ENCODE measurements at regions not wholly inside any gene's neighbourhood (a gene's known extent, or its start where the extent isn't known, plus 50 kb on each side); places are given as distances from the start of the nearest gene placed in this dataset.

DNA sequence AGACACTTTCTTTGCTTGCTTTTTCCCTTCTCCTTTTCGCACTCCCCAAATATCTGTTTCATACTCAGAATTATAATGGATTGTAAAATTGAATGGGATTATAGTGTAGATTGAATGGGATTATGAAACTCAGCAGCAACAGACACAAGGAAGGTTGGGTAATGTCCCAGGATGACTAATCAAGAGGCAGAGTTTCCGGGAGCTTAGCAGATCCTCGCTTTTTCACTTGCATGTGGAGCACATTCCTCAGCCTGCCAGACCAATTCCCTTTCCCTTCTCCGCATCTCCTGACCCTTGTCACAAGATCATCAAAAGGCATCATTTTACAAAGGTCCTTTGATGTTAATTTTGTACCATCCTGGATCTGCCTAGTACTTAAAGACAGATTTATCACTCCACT, 55.1 kb upstream of the SLC1A1 start:
- Histone ChIP-seq H3K36me3 (ENCODE audit: insufficient read depth, low read length) (no peaks in the 10 kb centered on the region), H3K27me3 (ENCODE audit: insufficient read depth, low read length, poor library complexity, severe bottlenecking) (no peaks in the 10 kb centered on the region), H3K9me3 (ENCODE audit: low read length) (no peaks in the 10 kb centered on the region), H3K27ac (ENCODE audit: low read depth, low read length) (no peak overlapping the region), H3K4me1 (ENCODE audit: insufficient read depth, low read length) (no peaks in the 10 kb centered on the region), H3K4me3 (ENCODE audit: low read length) (no peak overlapping the region)
- Mint-ChIP-seq H3K4me1 (peaks cover 0 to 4% (median 0%) of the 10 kb centered on the region in 3 donors), H3K36me3 (no peaks in the 10 kb centered on the region), H3K4me3 (no peak overlapping the region), H3K27ac (no peak overlapping the region), H3K9me3 (peaks cover 0 to 6% (median 5%) of the 10 kb centered on the region in 5 donors), H3K27me3 (peaks cover 6 to 26% of the 10 kb centered on the region in 2 donors)
- POLR2A ChIA-PET = no interaction called here
- CTCF ChIA-PET = no interaction called here
- DNase-seq = no peak

DNA sequence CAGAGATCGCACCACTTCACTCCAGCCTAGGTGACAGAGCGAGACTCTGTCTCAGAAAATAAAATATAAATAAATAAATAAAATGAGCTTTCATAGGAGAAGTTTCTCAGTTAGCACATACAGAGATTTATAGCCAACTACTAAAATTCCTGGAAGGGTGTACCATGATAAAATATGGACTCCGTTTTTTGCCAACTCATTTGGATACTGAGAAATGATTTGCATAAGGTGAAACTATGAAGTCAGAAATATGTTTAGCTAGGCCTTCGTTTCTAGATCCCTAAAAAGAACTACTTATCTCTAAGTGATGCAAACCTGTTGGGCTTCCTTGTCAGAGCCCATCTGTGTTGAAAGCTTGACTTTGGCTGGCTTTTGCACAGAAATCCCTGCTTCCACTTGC, 56.9 kb upstream of the SLC1A1 start:
- Mint-ChIP-seq H3K9me3 (no peaks in the 10 kb centered on the region), H3K4me1 (peaks cover 0 to under 1% (median 0%) of the 10 kb centered on the region in 3 donors), H3K27ac (peak overlapping the region in 1 of 8 donors; percentile 51), H3K36me3 (no peaks in the 10 kb centered on the region), H3K27me3 (peaks cover 4 to 22% of the 10 kb centered on the region in 2 donors), H3K4me3 (no peak overlapping the region)
- DNase-seq = no peak
- no peak overlapping the region for H3K4me3 ChIP-seq (ENCODE audit: low read length)
- no peak overlapping the region for H3K27ac ChIP-seq (ENCODE audit: low read depth, low read length)
- no peaks in the 10 kb centered on the region for H3K9me3 ChIP-seq (ENCODE audit: low read length)
- H3K4me1 ChIP-seq (ENCODE audit: insufficient read depth, low read length) = no peaks in the 10 kb centered on the region
- ChIA-PET POLR2A (no interaction called here), CTCF (no interaction called here)
- no peaks in the 10 kb centered on the region for H3K27me3 ChIP-seq (ENCODE audit: insufficient read depth, low read length, poor library complexity, severe bottlenecking)
- no peaks in the 10 kb centered on the region for H3K36me3 ChIP-seq (ENCODE audit: insufficient read depth, low read length)

DNA sequence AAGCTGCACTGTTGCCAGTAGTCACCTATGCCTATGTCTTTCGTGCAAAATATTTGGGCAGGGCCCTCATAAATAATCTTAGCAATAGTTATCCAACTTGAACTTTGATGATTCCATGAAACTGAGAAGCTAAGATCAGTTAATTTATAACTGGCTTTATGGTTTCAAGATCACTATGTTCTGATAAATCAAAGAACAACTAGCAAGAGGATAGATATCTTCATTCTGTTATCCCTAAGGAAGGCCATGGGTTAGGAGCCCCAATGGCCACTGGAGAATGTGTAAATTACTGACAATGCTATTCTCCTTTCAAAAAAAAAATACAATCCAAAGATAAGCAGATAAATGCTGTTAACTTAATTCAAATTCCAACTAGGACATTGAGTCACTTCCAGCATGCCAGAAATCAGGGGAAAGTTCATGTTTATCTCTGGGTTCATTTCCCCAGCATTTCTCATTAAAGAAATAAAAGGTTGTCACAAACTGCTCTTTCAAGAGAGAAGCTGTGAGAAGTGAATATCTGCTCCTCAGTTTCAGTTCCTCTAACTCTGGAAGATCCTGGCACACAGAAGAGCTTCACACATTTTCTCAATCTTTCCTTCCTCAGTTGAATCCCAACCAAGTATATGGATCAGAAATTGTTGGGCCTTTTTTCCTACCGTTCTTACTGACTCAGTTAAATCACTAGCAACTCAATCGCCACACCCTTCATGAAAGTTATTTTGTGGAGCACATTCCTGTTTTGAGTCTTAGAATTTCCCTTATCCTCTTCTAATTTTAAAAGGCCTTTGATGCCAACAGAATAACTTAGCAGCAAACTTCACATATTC, 59.6 kb upstream of the SLC1A1 start:
- Histone ChIP-seq H3K9me3 (ENCODE audit: low read length) (no peaks in the 10 kb centered on the region), H3K27me3 (ENCODE audit: insufficient read depth, low read length, poor library complexity, severe bottlenecking) (no peaks in the 10 kb centered on the region), H3K4me1 (ENCODE audit: insufficient read depth, low read length) (no peaks in the 10 kb centered on the region), H3K4me3 (ENCODE audit: low read length) (no peak overlapping the region), H3K27ac (ENCODE audit: low read depth, low read length) (no peak overlapping the region), H3K36me3 (ENCODE audit: insufficient read depth, low read length) (no peaks in the 10 kb centered on the region)
- Mint-ChIP-seq H3K4me1 (no peaks in the 10 kb centered on the region), H3K27ac (no peak overlapping the region), H3K9me3 (no peaks in the 10 kb centered on the region), H3K4me3 (no peak overlapping the region), H3K27me3 (peaks cover 4 to 16% of the 10 kb centered on the region in 2 donors), H3K36me3 (no peaks in the 10 kb centered on the region)
- no peak for DNase-seq
- POLR2A ChIA-PET = no interaction called here
- CTCF ChIA-PET = interaction anchor here (0.8 to 1.4 kb wide), 2 partner anchors 43 to 209 kb away, joined by 3 read pairs; no protein-coding TSS in a partner anchor

DNA sequence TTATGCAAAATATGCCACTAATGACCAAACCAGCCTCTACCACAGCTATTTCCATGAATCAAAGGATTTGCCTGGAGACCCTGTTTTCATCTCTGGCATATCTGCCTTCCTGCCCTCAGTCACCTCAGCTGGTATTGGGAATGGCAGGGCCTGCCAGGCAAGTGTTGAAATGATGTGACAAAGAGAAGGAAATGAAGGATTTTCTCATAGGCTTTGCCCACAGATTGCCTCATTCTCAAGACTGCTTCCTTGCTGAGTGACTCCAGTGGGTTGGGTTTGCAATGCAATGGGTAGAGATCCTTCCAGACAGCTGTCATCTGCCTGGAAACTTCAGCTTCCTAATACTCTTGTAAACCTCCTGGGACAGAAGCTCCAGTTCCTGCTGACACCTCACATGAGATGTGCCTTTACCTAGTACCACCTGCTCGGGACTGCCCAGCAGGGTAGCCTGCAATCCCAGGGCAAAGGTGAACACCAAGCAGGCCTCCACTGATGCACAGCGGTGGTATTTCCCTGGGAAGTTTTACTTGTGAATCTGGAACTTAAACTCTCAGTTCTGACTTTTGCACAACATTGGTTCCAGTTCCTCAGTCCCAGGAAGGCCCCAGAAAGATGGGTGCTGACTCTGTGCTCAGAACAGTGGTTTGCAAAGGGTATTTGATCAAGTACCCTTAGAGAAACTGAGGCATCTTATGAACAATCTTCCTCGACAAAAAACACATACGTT, 64.8 kb upstream of the SLC1A1 start:
- POLR2A ChIA-PET = no interaction called here
- no peak for DNase-seq

GRCh38 chr9:4424891-4425290, 65.4 kb upstream of the SLC1A1 start:
- H3K4me1 Mint-ChIP-seq = peaks cover 9 to 15% (median 13%) of the 10 kb centered on the region in 3 donors
- H3K4me3 ChIP-seq (ENCODE audit: low read length) = no peak overlapping the region
- peak overlapping the region in 1 of 8 donors; percentile 11 for H3K27ac Mint-ChIP-seq
- peaks cover 5% of the 10 kb centered on the region for H3K4me1 ChIP-seq (ENCODE audit: insufficient read depth, low read length)
- H3K27me3 Mint-ChIP-seq = peaks cover 1 to 16% of the 10 kb centered on the region in 2 donors
- ChIA-PET POLR2A (no interaction called here), CTCF (no interaction called here)
- H3K27me3 ChIP-seq (ENCODE audit: insufficient read depth, low read length, poor library complexity, severe bottlenecking) = no peaks in the 10 kb centered on the region
- no peaks in the 10 kb centered on the region for H3K36me3 Mint-ChIP-seq
- no peak overlapping the region for H3K27ac ChIP-seq (ENCODE audit: low read depth, low read length)
- no peaks in the 10 kb centered on the region for H3K9me3 Mint-ChIP-seq
- H3K4me3 Mint-ChIP-seq = no peak overlapping the region
- H3K9me3 ChIP-seq (ENCODE audit: low read length) = no peaks in the 10 kb centered on the region
- no peak for DNase-seq
- H3K36me3 ChIP-seq (ENCODE audit: insufficient read depth, low read length) = no peaks in the 10 kb centered on the region

More for the DNA sequence above, 64.8 kb upstream of the SLC1A1 start:
- peaks cover 9 to 15% (median 13%) of the 10 kb centered on the region in 3 donors for H3K4me1 Mint-ChIP-seq
- H3K4me3 ChIP-seq (ENCODE audit: low read length) = no peak overlapping the region
- peaks cover 1 to 16% of the 10 kb centered on the region in 2 donors for H3K27me3 Mint-ChIP-seq
- no peaks in the 10 kb centered on the region for H3K27me3 ChIP-seq (ENCODE audit: insufficient read depth, low read length, poor library complexity, severe bottlenecking)
- H3K4me3 Mint-ChIP-seq = no peak overlapping the region
- no peak overlapping the region for H3K27ac ChIP-seq (ENCODE audit: low read depth, low read length)
- H3K27ac Mint-ChIP-seq = no peak overlapping the region
- H3K9me3 ChIP-seq (ENCODE audit: low read length) = no peaks in the 10 kb centered on the region
- H3K36me3 Mint-ChIP-seq = no peaks in the 10 kb centered on the region
- H3K4me1 ChIP-seq (ENCODE audit: insufficient read depth, low read length) = peaks cover 5% of the 10 kb centered on the region
- no peaks in the 10 kb centered on the region for H3K9me3 Mint-ChIP-seq
- CTCF ChIA-PET = no interaction called here
- no peaks in the 10 kb centered on the region for H3K36me3 ChIP-seq (ENCODE audit: insufficient read depth, low read length)

GRCh38 chr9:4424038-4424437, 66.2 kb upstream of the SLC1A1 start:
- Mint-ChIP-seq H3K36me3 (no peaks in the 10 kb centered on the region), H3K27ac (no peak overlapping the region), H3K4me1 (peaks cover 9 to 15% (median 13%) of the 10 kb centered on the region in 3 donors), H3K4me3 (no peak overlapping the region), H3K9me3 (no peaks in the 10 kb centered on the region), H3K27me3 (peaks cover 3 to 16% of the 10 kb centered on the region in 2 donors)
- H3K36me3 ChIP-seq (ENCODE audit: insufficient read depth, low read length) = no peaks in the 10 kb centered on the region
- no peaks in the 10 kb centered on the region for H3K9me3 ChIP-seq (ENCODE audit: low read length)
- H3K4me3 ChIP-seq (ENCODE audit: low read length) = no peak overlapping the region
- CTCF ChIA-PET = no interaction called here
- no peak for DNase-seq
- no peaks in the 10 kb centered on the region for H3K27me3 ChIP-seq (ENCODE audit: insufficient read depth, low read length, poor library complexity, severe bottlenecking)
- no peak overlapping the region for H3K27ac ChIP-seq (ENCODE audit: low read depth, low read length)
- POLR2A ChIA-PET = no interaction called here
- H3K4me1 ChIP-seq (ENCODE audit: insufficient read depth, low read length) = peaks cover 5% of the 10 kb centered on the region

- ChIA-PET CTCF (no interaction called here), POLR2A (no interaction called here)
- H3K27me3 Mint-ChIP-seq = peaks cover 3 to 16% of the 10 kb centered on the region in 2 donors
- peak overlapping the region in 1 of 8 donors; percentile 51 for H3K27ac Mint-ChIP-seq
- no peak for DNase-seq
- H3K4me3 ChIP-seq (ENCODE audit: low read length) = no peak overlapping the region
- no peaks in the 10 kb centered on the region for H3K27me3 ChIP-seq (ENCODE audit: insufficient read depth, low read length, poor library complexity, severe bottlenecking)
- H3K36me3 ChIP-seq (ENCODE audit: insufficient read depth, low read length) = no peaks in the 10 kb centered on the region
- no peaks in the 10 kb centered on the region for H3K9me3 Mint-ChIP-seq
- peaks cover 9 to 15% (median 13%) of the 10 kb centered on the region in 3 donors for H3K4me1 Mint-ChIP-seq
- H3K9me3 ChIP-seq (ENCODE audit: low read length) = no peaks in the 10 kb centered on the region
- H3K4me3 Mint-ChIP-seq = no peak overlapping the region
- no peaks in the 10 kb centered on the region for H3K36me3 Mint-ChIP-seq
- H3K4me1 ChIP-seq (ENCODE audit: insufficient read depth, low read length) = peaks cover 5% of the 10 kb centered on the region
- H3K27ac ChIP-seq (ENCODE audit: low read depth, low read length) = no peak overlapping the region
Measured at GRCh38 chr9:4423207-4423610, 67.1 kb upstream of the SLC1A1 start.

DNA sequence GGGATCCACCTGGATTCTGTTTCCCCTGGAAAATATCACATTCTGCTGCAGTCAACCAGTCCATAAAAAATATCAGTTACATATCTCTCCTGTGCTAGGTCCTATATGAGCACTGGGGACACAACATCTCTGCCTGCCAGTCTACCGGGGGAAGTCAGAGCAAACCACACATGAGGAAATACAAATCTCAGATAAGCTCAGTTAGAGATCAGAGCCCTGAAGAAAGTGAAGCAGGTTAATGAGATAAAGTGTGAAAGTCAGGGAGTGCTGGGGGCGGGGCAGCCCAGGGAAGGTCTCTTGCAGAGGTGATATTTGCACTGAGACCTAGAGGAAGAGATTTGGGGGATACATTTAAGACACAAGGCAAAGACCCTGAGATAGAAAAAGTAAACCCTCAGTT, 67.8 kb upstream of the SLC1A1 start:
- Histone ChIP-seq H3K4me3 (ENCODE audit: low read length) (no peak overlapping the region), H3K27ac (ENCODE audit: low read depth, low read length) (no peak overlapping the region), H3K36me3 (ENCODE audit: insufficient read depth, low read length) (no peaks in the 10 kb centered on the region), H3K9me3 (ENCODE audit: low read length) (no peaks in the 10 kb centered on the region), H3K4me1 (ENCODE audit: insufficient read depth, low read length) (peaks cover 5% of the 10 kb centered on the region), H3K27me3 (ENCODE audit: insufficient read depth, low read length, poor library complexity, severe bottlenecking) (no peaks in the 10 kb centered on the region)
- Mint-ChIP-seq H3K36me3 (no peaks in the 10 kb centered on the region), H3K27ac (peak overlapping the region in 1 of 8 donors; percentile 13), H3K9me3 (no peaks in the 10 kb centered on the region), H3K4me3 (no peak overlapping the region), H3K27me3 (peaks cover 3 to 16% of the 10 kb centered on the region in 2 donors), H3K4me1 (peaks cover 9 to 15% (median 13%) of the 10 kb centered on the region in 3 donors)
- DNase-seq = peak in 2 of 5 donors; percentile 3 to 19
- ChIA-PET CTCF (no interaction called here), POLR2A (no interaction called here)

All from CD8-positive, alpha-beta memory T cell (primary cell).